Islet precursor cell (in vitro differentiated cells): ENCODE measurements at regions not wholly inside any gene's neighbourhood (a gene's known extent, or its start where the extent isn't known, plus 50 kb on each side); places are given as distances from the start of the nearest gene placed in this dataset.
"Not testable (repeated sequence)": the region's sequence is repeated elsewhere in the genome, so short reads cannot be mapped to it uniquely, and the experiment has no call there.

Source experiments
- DNase-seq: peaks from one replicate; pipeline ENCODE4 v3.0.0-alpha.2; 2018

DNA sequence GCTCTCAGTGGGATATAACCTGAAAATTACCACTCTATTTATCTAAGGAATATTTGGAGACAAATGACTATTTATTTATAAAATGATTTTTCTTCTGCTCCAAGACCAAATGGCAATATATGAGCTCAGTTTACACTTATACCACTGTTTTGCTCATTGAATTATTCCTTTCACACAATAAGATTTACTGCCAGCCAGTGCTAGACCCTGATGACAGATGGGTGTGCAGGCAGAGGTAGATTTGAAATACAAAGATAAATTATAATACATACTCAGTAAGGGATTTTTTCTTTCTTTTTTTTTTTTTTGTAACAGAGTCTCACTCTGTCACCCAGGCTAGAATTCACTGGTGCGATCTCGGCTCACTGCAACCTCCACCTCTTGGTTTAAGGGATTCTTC lies 980.3 kb downstream of the EPHA3 start:
- DNase-seq: no peak

DNA sequence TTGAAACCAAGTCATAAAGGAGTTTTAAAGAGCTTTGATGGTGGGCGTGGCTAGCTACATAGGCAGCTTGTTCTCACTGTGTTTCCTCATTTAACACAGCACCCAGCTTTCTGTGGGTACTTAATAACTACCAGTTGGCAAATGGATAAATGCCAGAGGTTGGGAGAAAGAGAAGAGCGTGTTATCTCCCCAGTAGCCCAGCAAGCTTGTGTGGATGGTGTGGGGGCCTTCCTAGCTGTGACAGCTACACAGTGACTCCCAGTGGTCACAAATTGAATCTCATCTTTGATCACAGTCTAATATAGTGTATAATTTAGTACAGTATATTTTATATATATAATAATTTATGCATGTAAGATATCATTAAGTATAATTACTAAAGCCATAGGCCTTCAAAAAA lies 984.1 kb downstream of the EPHA3 start:
- peak; percentile 63 for DNase-seq

DNA sequence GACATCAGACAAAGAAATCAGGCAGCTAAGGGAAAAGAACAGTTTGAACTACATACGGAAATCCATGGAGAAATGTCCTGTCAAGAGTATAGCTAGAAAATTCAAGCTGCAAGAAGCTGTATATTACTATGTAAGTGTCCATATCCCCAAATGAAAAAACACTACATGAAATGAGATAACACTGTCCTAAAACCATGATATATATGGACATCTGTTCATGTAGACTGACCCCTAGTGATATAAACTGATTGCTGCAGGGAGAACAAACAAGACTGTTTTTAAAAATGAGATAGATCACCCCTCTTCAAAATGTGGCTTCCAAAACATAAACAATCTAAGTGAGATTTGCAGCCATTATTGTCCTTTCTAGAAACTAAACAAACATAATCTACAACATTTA lies 985.6 kb downstream of the EPHA3 start:
- DNase-seq: no peak

DNA sequence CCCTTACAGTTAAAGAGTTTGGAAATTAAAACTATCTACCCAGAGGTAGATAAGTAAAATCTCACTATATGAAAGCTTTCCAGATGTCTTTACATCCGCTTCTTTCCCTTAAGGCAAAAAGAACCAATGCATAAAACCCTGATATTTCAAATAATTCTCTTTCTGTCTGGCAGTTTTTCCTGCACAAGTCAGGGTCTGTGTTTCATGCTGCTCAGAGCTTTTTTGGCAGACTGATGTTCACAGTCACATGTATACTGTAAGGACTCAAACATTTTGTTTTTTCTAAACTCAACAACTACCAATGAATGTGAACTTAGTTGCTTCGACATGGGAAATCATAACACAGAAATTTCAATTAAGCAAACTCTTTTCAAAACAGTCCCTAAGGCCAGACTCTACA lies 988.4 kb downstream of the EPHA3 start:
- DNase-seq: no peak

GRCh38 chr3:90099493-90099892 lies 992.1 kb downstream of the EPHA3 start:
- DNase-seq: no peak

GRCh38 chr3:90102146-90102545 lies 994.7 kb downstream of the EPHA3 start:
- DNase-seq: no peak

DNA sequence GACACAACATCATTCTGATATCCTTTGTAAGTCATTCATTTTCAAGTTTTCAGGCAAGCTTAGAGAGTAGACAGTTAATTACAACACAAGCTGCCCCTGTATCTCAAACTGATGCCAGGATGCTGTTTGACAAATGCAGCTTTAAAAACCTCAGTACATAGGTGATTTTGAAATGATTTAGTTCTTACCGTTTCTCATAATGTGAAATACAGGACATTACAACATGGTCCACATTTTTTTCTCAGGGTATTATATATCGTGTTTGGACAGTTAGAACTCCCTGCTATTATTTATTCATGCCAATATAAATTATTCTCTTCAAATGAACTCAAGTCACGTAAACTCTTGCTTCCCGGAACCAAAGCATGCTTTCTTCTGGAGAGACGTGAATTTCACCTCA lies 1013.9 kb downstream of the EPHA3 start:
- DNase-seq: no peak

DNA sequence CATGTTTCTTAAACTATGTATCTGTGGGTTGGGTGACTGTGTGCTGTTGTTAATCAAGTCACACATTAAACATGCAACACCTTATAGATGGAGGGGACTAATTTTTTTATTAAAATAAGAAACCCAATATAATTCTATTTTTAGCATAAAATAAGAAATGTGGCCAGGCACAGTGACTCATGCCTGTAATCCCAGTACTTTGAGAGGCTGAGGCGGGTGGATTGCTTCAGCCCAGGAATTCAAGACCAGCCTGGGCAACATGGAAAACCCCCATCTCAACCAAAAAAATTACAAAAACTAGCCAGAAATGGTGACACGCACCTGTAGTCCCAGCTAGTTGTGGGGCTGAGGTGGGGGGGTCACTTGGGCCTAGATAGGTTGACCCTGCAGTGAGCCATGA lies 1021.0 kb downstream of the EPHA3 start:
- no peak for DNase-seq

- DNase-seq: no peak
Measured at GRCh38 chr3:90129730-90130129, 1022.3 kb downstream of the EPHA3 start.

- no peak for DNase-seq
Measured at GRCh38 chr3:90132197-90132596, 1024.8 kb downstream of the EPHA3 start.

DNA sequence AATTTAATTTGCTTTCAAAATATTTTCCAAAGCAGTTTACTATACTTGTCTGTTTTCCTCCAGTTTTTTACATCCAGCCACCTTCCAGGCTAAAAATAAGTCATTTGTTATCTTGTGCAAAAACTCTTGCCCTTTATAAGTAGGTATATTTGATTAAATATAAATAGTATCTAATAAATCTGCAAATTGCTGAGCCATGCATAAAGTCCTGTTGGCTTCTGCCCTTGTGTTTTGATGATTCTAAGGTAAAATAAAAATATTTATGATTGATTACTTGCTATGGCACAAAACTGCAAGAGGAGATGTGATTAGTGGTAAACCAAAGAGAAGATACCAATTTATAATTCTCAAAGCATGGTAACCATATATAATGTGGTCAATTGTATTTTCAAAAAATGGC lies 1026.7 kb downstream of the EPHA3 start:
- DNase-seq: no peak

GRCh38 chr3:90136456-90137191 lies 1029.2 kb downstream of the EPHA3 start:
- no peak for DNase-seq

- DNase-seq: no peak
Measured at GRCh38 chr3:90145094-90145860, 1037.9 kb downstream of the EPHA3 start.

DNA sequence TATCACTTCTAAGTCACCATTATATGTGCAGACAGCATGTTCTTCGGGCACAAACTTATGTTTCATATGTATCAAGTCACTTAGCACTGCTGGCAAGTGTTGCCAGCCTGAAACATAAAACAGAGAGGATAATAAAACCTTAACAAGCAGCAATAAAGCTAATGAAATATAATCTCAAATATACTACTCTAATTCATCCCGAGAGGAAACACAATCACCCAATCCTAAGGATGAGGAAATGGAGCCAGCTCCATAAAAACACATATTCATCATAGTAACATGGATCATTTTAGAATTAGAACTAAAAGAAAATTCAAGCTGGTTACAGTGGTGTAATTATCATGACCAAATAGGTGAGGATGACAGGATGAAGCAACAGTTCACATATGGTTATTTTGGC lies 1072.7 kb downstream of the EPHA3 start:
- no peak for DNase-seq

- DNase-seq: no peak
Measured at GRCh38 chr3:90180543-90180942, 1073.1 kb downstream of the EPHA3 start.

DNA sequence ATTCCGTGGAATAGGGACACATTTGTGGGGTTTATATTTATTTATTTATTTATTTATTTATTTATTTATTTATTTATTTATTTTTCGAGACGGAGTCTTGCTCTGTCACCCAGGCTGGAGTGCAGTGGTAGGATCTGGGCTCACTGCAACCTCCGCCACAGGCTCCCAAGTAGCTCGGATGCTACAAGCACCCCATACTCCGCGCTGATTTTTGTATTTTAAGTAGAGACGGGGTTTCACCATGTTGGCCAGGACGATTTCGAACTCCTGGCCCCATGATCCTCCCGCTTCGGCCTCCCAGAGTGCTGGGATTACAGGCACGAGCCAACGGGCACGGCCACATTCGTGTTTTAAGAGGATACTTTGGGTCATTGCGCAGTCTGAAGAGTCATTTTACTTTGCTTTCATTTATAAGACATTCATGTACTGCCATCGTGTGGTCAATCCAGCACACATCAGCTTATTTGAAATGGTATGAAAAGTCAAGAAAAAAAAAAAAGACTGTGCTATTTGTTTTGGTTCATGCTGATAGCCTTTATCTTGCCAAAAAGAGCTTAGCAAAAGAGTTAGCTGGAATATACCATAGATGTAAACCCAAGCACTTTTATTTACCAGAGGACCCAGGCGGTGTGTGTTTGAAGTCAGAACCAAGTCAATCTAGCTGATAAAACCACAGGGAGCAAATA lies 1075.0 kb downstream of the EPHA3 start:
- peak; percentile 62 for DNase-seq

- peak; percentile 87 for DNase-seq
Measured at GRCh38 chr3:90184861-90185260, 1077.4 kb downstream of the EPHA3 start.

- DNase-seq: not testable (repeated sequence)
Measured at GRCh38 chr3:90197383-90197782, 1090.0 kb downstream of the EPHA3 start.

GRCh38 chr3:90202931-90203330 lies 1095.5 kb downstream of the EPHA3 start:
- not testable (repeated sequence) for DNase-seq

DNA sequence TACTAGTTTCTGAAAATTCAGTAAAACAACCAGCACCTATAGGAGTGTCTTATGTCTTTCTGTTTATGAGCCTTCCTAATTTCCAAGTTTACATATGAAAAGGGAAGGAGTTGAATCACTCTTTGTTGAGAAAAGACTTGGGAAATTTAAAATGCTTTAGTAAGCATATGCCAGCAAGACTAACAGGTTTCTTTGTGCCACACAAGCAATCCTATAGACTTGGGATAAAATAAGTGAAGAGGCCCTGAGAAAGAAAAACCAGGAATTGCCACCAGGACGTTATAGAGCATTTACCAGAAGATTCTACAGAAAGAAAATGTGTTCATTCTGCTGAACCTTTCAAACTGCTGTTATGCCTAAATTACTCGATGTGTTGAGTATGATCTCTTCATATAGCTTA lies 1099.1 kb downstream of the EPHA3 start:
- DNase-seq: not testable (repeated sequence)

DNA sequence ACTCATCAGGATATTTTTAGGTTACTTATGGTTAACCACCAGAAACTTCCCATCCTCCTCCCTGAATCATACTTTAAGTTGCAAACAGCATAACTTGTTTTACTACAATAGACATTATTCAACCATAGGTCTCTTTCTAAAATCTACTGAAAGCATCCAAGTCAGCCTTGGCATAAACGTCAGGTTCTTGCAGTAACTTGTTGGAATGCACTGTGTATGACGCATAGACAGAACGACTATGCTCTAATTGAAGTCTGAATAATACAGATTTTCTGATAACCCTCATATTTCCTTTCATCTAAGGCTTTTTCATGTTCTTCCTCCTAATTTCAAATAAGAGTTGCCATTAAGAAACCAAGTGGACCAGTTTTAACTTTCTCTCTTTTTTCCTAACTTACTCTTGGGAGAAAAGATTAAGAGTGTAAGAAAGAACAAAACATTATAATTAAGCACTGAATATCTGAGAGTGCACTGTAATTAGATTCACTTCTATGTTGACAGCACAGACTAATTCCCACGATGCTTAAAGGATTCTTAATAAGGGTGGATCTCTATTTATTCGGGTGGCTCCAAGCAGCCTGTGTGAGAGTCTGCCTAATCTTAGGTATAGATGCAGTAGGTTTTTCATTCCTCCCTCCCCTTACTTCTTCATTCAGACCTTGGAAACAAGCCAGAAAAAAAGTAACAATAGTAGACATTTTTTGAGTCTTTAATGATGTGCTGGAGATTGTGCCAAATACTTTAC lies 1100.1 kb downstream of the EPHA3 start:
- not testable (repeated sequence) for DNase-seq

- no peak for DNase-seq
Measured at GRCh38 chr3:90221900-90222299, 1114.5 kb downstream of the EPHA3 start.

- no peak for DNase-seq
Measured at GRCh38 chr3:90241481-90241880, 1134.1 kb downstream of the EPHA3 start.
